DMS53 treated with DMSO at 0.1 percent for 48 hours (cell line): ENCODE measurements at regions not wholly inside any gene's neighbourhood (a gene's known extent, or its start where the extent isn't known, plus 50 kb on each side); places are given as distances from the start of the nearest gene placed in this dataset.

Experiments used
- DNase-seq: peaks from one replicate; lab custom pipeline; 2025; ENCODE audit not compliant: unreplicated experiment; lab: John Stamatoyannopoulos, UW

GRCh38 chr11:45361551-45361950, 75.4 kb upstream of the SYT13 start:
- no peak for DNase-seq

GRCh38 chr11:45355706-45356041, 69.5 kb upstream of the SYT13 start:
- DNase-seq, result no peak

- peak; percentile 64 for DNase-seq
These were observed 69.0 kb upstream of the SYT13 start for GRCh38 chr11:45354976-45355705.

GRCh38 chr11:45348729-45349128, 62.6 kb upstream of the SYT13 start:
- no peak for DNase-seq

GRCh38 chr11:45347348-45348082, 61.4 kb upstream of the SYT13 start:
- no peak for DNase-seq

GRCh38 chr11:45345491-45345890, 59.4 kb upstream of the SYT13 start:
- no peak for DNase-seq

- DNase-seq, result no peak
These were observed 57.9 kb upstream of the SYT13 start for GRCh38 chr11:45344028-45344427.

- no peak for DNase-seq
These were observed 57.3 kb upstream of the SYT13 start for GRCh38 chr11:45343444-45343843.

- no peak for DNase-seq
These were observed 55.2 kb upstream of the SYT13 start for GRCh38 chr11:45341372-45341771.

- DNase-seq, result peak; percentile 78
These were observed 53.8 kb upstream of the SYT13 start for GRCh38 chr11:45339729-45340519.

GRCh38 chr11:45337583-45338360, 51.6 kb upstream of the SYT13 start:
- no peak for DNase-seq

GRCh38 chr11:45336136-45336535, 50.0 kb upstream of the SYT13 start:
- DNase-seq, result no peak
